Eye (tissue), 1 donor: ENCODE measurements at regions not wholly inside any gene's neighbourhood (a gene's known extent, or its start where the extent isn't known, plus 50 kb on each side); places are given as distances from the start of the nearest gene placed in this dataset.

Experiments
- DNase-seq: peaks from one replicate; pipeline ENCODE4 v3.0.0-alpha.2; 2015

GRCh38 chr6:118761645-118762044, 110.3 kb upstream of the CEP85L start:
- DNase-seq: no peak

DNA sequence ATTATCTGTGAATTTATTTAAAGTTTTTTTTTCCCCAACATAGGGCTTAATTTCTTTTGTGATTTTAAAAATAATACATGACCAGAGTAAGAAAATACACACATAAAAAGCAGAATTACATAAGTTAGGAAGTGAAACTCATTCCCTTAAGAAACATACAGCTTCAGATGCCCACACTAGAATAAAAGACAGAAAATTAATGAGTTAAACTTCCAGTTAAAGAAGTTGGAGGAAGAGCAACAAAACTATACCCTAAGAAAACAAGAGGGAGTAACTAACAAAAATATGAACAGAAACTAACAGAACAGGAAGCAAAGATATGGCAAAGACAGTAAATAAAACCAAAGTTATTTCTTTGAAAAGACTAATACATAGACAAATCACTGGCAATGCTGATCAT, 107.6 kb upstream of the CEP85L start:
- DNase-seq: no peak

- DNase-seq: no peak
Measured at GRCh38 chr6:118755941-118756646, 104.7 kb upstream of the CEP85L start.

DNA sequence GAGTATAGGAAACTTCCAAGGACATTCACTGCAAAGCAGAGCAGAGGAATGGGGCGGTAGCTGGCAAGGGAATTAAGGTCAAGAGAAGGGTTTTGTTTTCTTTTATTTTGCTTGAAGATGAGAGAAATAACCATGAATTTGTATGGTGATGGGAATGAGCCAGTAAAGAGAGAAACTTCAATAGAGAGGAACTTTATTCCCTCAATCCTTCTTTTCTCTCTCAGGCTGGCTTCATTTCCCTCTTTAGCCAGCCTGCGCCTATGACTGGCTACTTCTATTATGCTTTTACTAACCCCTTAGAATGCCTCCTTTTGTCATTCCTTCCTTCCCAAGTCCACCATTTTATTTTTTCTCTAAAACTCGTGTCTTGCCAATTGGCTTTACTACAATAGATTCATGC, 101.4 kb upstream of the CEP85L start:
- no peak for DNase-seq

- DNase-seq: no peak
Measured at GRCh38 chr6:118751072-118751471, 99.7 kb upstream of the CEP85L start.

DNA sequence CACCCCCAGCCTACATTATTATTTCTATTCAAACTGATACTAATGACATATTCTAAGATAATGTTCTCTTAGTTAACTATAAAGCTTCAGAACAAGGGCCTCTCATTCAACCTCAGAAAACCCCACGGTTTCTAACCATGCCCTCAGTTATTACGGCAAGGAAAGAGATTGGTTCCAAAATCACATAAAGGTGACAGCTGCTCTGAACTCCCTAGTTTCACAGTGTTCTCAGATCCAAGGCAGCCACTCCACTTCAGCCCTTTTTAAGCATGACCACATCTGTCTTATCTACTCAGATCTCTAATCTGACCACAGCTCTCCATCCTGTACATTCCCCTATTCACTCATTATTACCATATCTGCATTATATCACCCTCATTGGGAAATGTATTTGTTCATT, 98.8 kb upstream of the CEP85L start:
- no peak for DNase-seq

DNA sequence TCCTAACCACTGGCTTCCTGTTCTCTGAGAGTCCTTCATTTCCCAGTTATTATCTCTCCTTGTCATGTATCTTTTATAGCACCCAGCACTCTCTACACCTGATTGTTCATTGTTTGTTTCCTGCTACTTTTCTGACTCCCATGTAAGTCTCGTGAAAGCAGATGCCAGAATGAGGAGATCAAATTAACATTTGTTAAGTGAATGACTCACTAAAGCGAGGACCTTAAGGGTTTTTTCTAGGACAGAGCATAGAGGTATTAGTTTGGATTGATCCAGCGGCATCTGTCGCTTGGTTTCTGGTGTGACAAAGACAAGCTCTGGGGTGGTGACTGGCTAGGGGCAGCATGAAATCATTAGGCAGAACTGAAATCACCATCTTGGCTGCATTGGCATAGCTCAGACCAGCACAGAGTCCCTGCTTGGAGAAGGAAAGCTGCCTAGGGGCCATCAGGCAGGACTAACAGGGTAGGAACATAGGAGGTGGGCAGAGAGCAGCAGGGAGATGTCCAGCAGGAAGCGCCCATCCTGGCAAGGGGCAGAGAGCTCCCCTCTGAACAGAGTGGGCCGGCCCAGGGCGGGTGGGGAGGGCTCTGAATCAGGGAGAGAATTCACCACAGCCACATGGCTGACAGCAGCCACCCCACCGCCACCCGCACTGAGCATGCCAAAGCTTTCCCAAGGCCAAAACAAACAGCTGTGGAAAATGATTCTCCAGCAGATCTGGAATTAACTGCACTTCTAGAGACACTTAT, 97.1 kb upstream of the CEP85L start:
- peak; percentile 67 for DNase-seq

DNA sequence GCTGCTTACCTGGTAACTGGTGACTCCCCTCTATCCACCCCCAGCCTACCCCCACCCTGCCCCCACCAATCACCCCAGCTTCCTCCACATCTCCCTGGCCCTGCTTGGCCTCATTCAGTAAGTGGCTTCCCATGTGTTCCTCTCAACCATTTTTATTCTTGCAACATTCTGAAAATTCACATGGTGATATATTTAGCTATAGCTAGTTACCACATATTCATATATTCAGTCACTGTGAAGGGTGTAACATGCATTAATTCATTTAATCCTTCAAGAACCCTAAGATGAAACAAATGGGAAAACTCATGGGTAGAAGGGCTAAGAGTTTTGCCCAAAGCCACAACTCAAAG, 95.4 kb upstream of the CEP85L start:
- no peak for DNase-seq

GRCh38 chr6:118746145-118746824, 94.9 kb upstream of the CEP85L start:
- peak; percentile 89 for DNase-seq

- DNase-seq: no peak
Measured at GRCh38 chr6:118745156-118745555, 93.8 kb upstream of the CEP85L start.

GRCh38 chr6:118744261-118744941, 93.0 kb upstream of the CEP85L start:
- DNase-seq: no peak

DNA sequence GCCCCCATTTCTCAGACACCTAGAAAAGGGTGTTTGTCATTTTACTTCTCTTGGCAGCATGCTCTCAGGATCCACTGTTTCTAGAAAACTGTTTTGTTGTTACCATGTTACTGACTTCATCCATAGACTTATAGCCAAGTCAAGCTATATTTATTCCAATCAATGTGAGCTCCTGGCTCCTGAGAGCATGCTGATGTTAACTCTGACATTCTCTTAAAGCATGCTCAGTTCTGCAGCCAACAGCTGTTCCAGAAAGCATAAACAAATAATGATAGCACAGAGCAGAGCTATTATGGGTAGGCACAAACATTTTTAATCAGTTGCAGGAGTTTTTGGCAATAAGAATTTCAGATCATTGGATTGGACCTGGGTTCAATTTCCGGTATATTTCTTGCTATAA, 92.4 kb upstream of the CEP85L start:
- DNase-seq: peak; percentile 53

GRCh38 chr6:118740372-118740771, 89.0 kb upstream of the CEP85L start:
- no peak for DNase-seq

DNA sequence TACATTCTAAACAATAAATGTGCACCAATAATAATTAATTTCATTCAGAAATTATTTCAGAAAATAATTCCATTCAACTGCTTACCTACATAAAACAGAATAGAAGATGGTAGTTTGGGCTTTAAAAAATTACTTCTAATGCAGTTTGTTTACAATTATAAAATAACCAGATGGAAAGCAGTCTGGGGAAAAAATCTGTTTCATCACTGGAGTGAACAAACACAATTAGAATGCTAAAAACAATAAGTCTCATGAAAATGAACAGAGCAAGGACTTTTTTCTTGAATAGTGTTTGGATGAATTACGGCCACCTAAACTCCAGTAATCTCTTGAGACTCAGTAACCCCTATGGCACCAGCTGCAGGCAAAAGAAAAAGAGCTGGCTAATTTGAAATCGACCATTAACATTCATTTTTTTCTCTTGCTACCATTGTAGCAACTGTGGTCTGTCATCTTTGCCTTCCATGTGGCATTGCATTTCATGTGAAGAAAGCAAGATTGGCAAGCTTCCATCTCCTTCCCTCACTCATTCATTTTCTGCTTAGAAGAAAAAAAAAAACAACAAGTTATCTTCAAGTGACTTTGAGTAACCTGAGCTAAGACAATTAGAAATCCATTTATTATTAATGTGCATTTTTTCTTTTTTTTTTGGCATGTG, 88.4 kb upstream of the CEP85L start:
- peak; percentile 54 for DNase-seq

GRCh38 chr6:118736440-118736839, 85.0 kb upstream of the CEP85L start:
- no peak for DNase-seq

DNA sequence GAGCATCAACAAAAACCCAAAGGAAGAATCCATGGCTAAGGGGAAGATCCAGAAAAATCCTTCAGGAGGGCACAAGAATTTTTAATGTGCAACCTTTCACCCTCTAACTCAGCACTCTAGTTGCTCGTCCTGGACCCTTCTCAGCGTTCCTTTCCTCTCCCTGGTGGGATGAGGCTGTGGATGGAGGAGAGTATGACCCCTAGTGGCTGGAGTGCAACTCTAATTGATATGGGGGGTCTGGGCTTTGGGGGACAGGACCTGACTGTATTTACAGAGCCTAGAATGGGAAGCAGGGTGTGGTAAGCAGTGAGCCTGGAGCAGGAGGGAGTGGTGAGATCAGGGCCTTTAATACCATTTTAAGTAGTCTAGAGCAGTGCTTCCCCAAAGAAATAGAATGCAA, 83.9 kb upstream of the CEP85L start:
- no peak for DNase-seq

DNA sequence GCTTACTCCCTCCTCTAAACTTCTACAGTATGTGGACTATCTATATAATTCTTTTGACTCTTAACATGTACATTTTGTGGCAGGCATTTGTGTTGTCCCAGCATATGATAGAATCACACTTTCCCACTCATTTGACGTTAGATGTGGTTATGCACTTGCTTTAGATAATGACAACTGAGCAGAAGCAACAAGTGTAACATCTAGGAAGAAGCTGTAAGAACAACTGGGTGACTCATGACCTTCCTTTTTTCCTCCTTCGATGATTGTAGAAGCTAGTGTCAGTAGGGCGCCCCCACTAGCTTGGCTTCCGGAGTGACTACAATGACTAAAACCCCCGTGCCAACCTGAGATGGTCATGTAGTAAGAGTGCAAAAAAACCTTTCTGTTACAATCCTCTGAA, 74.6 kb upstream of the CEP85L start:
- DNase-seq: no peak

DNA sequence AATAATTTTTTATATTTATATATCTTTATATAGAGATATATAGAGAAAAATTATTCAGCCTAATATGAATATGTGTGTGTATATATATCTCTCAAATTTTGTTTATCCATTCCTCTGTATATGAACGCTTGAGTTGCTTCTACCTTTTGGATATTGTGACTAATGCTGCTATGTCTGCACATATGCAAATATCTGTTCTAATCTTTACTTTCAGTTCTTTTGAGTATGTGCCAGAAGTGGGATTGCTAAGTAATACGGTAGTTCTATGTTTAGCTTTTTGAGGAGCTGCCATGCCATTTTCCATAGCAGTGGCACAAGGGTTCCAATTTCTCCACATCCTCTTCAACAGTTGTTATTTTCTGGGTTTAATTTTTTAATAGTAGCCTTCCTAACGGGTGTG, 72.8 kb upstream of the CEP85L start:
- no peak for DNase-seq

DNA sequence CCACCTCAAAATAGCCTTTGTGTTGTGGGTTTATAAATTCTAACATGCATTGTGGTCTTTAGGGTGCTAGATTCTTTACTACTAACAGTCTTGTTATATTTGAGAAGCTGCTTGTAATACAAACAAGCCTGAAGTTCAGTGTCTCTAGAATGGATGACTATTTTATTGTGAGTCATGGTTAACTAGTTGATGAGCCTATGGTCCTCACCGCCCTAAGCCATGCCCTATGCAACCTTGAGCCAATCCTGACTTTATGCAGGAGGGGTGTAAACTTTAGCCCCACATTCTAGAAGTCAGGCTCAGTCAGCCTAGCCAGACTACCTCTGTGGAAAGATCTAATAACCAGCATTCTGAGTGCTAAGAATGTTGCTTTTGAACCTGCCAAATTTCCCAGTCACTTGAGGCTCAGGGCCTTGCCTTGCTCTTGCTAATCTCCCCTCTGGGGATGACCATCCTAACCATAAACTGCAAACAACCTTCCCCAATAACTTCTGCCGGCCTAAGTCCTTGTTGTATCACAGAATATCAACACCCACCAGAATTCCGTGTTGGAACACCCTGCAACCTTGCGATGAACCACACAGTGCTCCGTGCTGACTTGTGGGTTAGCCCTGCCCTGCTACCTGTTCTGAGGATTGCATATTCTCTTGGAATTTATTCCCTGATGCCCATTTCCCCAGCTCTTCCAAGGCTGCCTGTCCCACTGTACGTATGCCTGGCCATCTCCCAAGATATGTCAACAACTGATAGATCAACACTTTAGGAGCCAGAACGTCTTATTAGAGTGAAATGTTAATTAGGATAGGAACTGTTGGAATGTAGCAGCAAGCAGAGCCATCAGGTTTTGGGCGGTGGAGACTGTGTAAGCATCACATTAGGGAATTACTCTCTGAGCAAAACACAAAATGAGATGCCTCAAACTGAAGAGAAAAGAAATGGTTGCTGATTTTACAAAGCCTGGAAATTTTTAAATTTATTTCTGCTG, 71.7 kb upstream of the CEP85L start:
- DNase-seq: no peak

GRCh38 chr6:118720125-118720473, 68.7 kb upstream of the CEP85L start:
- no peak for DNase-seq

- DNase-seq: peak; percentile 80
Measured at GRCh38 chr6:118719351-118720124, 68.1 kb upstream of the CEP85L start.
